CD4-positive, alpha-beta T cell treated with Interleukin-10 for 1 hour (primary cell): ENCODE measurements at regions not wholly inside any gene's neighbourhood (a gene's known extent, or its start where the extent isn't known, plus 50 kb on each side); places are given as distances from the start of the nearest gene placed in this dataset.

Experiments
- DNase-seq: peaks from one replicate; pipeline ENCODE4 v3.0.0-alpha.2; 2020

GRCh38 chr5:87948486-87948885 is 320.2 kb downstream of the TMEM161B start:
- no peak for DNase-seq

GRCh38 chr5:87946271-87946670 is 322.4 kb downstream of the TMEM161B start:
- DNase-seq: no peak

DNA sequence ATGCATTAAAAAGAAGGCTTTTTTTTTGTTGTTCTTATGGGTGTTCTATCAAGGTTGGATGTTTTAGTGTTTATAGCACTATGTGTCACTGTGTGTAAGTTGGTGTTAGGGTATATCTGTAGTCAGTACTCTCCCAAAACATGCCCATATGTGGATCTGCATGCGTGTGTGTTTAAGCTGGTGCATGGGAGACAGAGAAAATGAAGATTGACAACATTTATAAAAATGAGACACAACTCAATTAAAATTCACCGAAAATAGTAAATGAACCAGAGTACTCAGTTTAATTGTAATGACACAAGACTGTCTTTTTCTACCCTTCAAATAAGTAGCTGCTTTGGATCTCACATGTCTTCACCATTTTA is 323.4 kb downstream of the TMEM161B start:
- DNase-seq: no peak

- DNase-seq: no peak
Measured at GRCh38 chr5:87944553-87945285, 323.9 kb downstream of the TMEM161B start.

GRCh38 chr5:87940775-87941174 is 327.9 kb downstream of the TMEM161B start:
- no peak for DNase-seq

GRCh38 chr5:87936667-87937066 is 332.0 kb downstream of the TMEM161B start:
- no peak for DNase-seq

- no peak for DNase-seq
Measured at GRCh38 chr5:87924436-87924835, 344.2 kb downstream of the TMEM161B start.

- no peak for DNase-seq
Measured at GRCh38 chr5:87916320-87916719, 352.3 kb downstream of the TMEM161B start.

DNA sequence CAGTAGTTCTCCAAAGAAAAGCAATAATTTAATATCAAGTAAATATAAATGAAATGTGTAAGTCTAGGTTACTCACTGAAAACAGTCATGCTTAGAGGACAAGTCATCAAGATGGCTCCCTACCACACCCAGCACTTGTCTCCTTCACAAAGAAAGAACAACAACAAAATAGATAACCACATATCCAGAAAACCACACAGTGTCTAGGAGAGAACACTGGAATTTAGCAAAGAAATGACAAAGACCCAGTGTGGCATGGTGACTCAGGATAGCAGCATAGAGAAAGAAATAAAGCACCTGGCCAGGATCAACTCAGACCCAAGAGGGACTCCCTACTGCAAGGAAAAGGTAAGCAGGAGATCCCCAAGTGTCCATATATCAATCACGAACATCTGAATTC is 356.2 kb downstream of the TMEM161B start:
- no peak for DNase-seq

GRCh38 chr5:87909382-87909781 is 359.3 kb downstream of the TMEM161B start:
- DNase-seq: no peak

GRCh38 chr5:87906962-87907361 is 361.7 kb downstream of the TMEM161B start:
- DNase-seq: no peak

DNA sequence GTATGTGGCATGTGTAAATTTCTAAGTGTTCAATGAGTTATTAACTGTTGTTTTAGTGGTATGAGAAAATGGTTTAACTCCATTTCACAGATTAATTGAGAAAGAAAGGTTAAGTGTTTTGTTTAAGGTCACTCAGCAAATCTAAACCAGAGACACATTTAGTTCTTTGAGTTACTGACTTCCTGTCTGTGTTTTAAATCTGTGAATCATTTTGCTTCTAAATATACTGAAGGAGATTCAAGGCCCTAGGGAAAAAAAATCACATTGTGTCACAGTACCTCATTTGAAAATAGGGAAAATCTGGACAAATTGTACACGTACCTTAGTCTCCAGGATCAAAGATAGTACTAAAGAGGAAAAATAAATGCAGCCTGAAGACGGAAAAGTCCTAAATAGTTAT is 368.2 kb downstream of the TMEM161B start:
- no peak for DNase-seq

GRCh38 chr5:87899721-87900131 is 368.9 kb downstream of the TMEM161B start:
- DNase-seq: no peak

- DNase-seq: no peak
Measured at GRCh38 chr5:87899208-87899661, 369.4 kb downstream of the TMEM161B start.

GRCh38 chr5:87898574-87898973 is 370.1 kb downstream of the TMEM161B start:
- DNase-seq: no peak

- no peak for DNase-seq
Measured at GRCh38 chr5:87888139-87888538, 380.5 kb downstream of the TMEM161B start.

GRCh38 chr5:87887247-87887646 is 381.4 kb downstream of the TMEM161B start:
- no peak for DNase-seq

- no peak for DNase-seq
Measured at GRCh38 chr5:87886164-87886563, 382.5 kb downstream of the TMEM161B start.

DNA sequence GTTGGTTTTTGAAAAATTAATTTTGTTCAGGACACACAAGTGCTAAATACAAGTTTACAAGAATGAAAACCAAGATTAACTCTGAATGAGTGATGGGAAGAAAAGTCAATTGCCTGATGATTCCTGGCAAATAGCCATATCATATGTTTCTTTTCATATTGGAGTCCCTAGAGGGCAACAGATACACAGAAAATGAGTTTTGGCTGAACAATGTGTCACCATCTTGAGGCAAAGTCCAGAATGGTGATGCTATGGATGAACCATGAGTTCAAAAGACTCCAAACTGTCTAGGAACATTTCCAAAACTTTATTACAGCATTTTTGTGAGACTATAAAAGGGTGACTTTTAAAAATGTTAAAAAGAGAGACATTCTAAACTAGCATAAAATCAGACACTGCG is 382.9 kb downstream of the TMEM161B start:
- no peak for DNase-seq

GRCh38 chr5:87877495-87877894 is 391.1 kb downstream of the TMEM161B start:
- no peak for DNase-seq

DNA sequence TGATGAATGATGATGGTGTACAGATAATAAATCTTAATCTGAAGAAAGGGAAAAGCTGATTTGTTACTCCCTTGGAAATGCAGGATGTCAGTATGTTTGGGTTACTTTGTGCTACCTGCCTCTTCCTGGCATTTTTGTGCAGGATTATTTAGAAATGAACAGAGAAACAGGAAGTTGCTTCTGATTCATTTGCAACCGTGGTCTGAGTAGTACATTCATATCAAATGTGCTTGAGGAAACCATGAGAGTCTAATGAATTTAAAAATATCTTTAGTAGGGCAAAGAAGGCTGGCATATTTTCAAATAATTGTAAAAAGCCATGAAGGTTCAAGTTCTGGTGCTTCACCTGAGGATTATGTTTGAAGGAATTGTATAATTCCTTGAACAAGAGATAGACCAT is 391.6 kb downstream of the TMEM161B start:
- DNase-seq: no peak

- no peak for DNase-seq
Measured at GRCh38 chr5:87876616-87877015, 392.0 kb downstream of the TMEM161B start.

DNA sequence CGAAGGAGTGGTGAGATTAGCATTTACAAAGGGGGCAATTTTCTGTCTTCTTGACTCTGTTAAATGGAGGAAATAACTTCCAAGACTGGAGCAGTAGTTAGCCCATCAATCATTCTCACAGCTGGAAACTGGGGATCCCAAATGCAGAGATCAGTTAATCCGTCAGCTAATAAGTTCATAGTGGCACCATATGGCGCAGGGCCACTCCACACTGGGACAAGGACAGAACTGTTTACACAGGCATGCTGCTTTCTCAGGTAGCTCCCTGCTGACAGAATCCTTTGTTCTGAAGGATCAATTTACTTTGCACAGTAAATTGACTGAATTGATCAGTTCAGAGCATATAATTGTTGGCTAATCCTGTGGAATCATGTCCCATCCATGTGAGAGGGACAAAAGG is 395.7 kb downstream of the TMEM161B start:
- DNase-seq: no peak

- DNase-seq: no peak
Measured at GRCh38 chr5:87868792-87869191, 399.9 kb downstream of the TMEM161B start.

GRCh38 chr5:87867281-87867680 is 401.4 kb downstream of the TMEM161B start:
- no peak for DNase-seq
